Effector memory CD8-positive, alpha-beta T cell (primary cell): ENCODE measurements at regions not wholly inside any gene's neighbourhood (a gene's known extent, or its start where the extent isn't known, plus 50 kb on each side); places are given as distances from the start of the nearest gene placed in this dataset.

Experiments
- ATAC-seq: fragments of 150-1000 bp; cut with Tn5 transposase; replicated peaks from 2 replicates; pipeline ENCODE4 v1.10.0; 2021; ENCODE audit warnings: mild to moderate bottlenecking, moderate library complexity
- DNase-seq, 3 experiments: peaks; one replicate each; pipeline ENCODE4 v3.0.0; 2021
- H3K27ac Mint-ChIP-seq, 2 donors: one replicate each; pipeline ENCODE4 v1.8.0; 2022; ENCODE audit warnings: mild to moderate bottlenecking in 2 of 2, mixed read lengths in 2 of 2, moderate library complexity in 2 of 2
- H3K27me3 Mint-ChIP-seq, 2 donors: one replicate each; pipeline ENCODE4 v1.8.0; 2022; ENCODE audit warnings: mixed read lengths in 2 of 2
- H3K36me3 Mint-ChIP-seq: one replicate; pipeline ENCODE4 v1.8.0; 2022; ENCODE audit warnings: mild to moderate bottlenecking, moderate library complexity, mixed read lengths; ENCODE audit not compliant: insufficient read depth
- H3K4me1 Mint-ChIP-seq, 2 donors: one replicate each; pipeline ENCODE4 v1.8.0; 2022; ENCODE audit warnings: low read depth in 2 of 2, mixed read lengths in 2 of 2
- H3K4me3 Mint-ChIP-seq, 2 donors: one replicate each; pipeline ENCODE4 v1.8.0; 2022; ENCODE audit warnings: mild to moderate bottlenecking in 2 of 2, mixed read lengths in 2 of 2, moderate library complexity in 2 of 2
- H3K9me3 Mint-ChIP-seq, 2 donors: one replicate each; pipeline ENCODE4 v1.8.0; 2022; ENCODE audit warnings: mixed read lengths in 2 of 2

- Mint-ChIP-seq H3K27me3 (peaks cover 0 to 18% of the 10 kb centered on the region in 2 donors), H3K36me3 (peaks cover 2% of the 10 kb centered on the region), H3K4me3 (no peak overlapping the region), H3K27ac (no peak overlapping the region), H3K9me3 (peaks cover 0 to 4% of the 10 kb centered on the region in 2 donors), H3K4me1 (no peaks in the 10 kb centered on the region)
- ATAC-seq (no peak), DNase-seq (no peak)
Measured at GRCh38 chr15:95235033-95235432, 1003.7 kb downstream of the MCTP2 start.

- no peak for DNase-seq
- no peak overlapping the region for H3K4me3 Mint-ChIP-seq
- no peak overlapping the region for H3K27ac Mint-ChIP-seq
- no peaks in the 10 kb centered on the region for H3K4me1 Mint-ChIP-seq
- no peaks in the 10 kb centered on the region for H3K36me3 Mint-ChIP-seq
- peaks cover 0 to 6% of the 10 kb centered on the region in 2 donors for H3K27me3 Mint-ChIP-seq
- no peak for ATAC-seq
- no peaks in the 10 kb centered on the region for H3K9me3 Mint-ChIP-seq
Measured at GRCh38 chr15:95247071-95247984, 1016.0 kb downstream of the MCTP2 start.

- no peaks in the 10 kb centered on the region for H3K9me3 Mint-ChIP-seq
- ATAC-seq, result no peak
- no peak overlapping the region for H3K27ac Mint-ChIP-seq
- H3K4me1 Mint-ChIP-seq, result no peaks in the 10 kb centered on the region
- DNase-seq, result no peak
- H3K36me3 Mint-ChIP-seq, result no peaks in the 10 kb centered on the region
- H3K27me3 Mint-ChIP-seq, result peaks cover 4 to 6% of the 10 kb centered on the region in 2 donors
- no peak overlapping the region for H3K4me3 Mint-ChIP-seq
Measured at GRCh38 chr15:95249524-95249923, 1018.2 kb downstream of the MCTP2 start.

GRCh38 chr15:95252404-95252803, 1021.0 kb downstream of the MCTP2 start:
- Mint-ChIP-seq H3K27me3 (peaks cover 0 to 18% of the 10 kb centered on the region in 2 donors), H3K36me3 (no peaks in the 10 kb centered on the region), H3K4me1 (no peaks in the 10 kb centered on the region), H3K4me3 (no peak overlapping the region), H3K9me3 (no peaks in the 10 kb centered on the region), H3K27ac (no peak overlapping the region)
- ATAC-seq, result no peak
- DNase-seq, result no peak

- Mint-ChIP-seq H3K27ac (no peak overlapping the region), H3K4me3 (no peak overlapping the region), H3K36me3 (no peaks in the 10 kb centered on the region), H3K27me3 (peaks cover 6 to 26% of the 10 kb centered on the region in 2 donors), H3K9me3 (no peaks in the 10 kb centered on the region), H3K4me1 (no peaks in the 10 kb centered on the region)
- no peak for ATAC-seq
- no peak for DNase-seq
Measured at GRCh38 chr15:95254263-95254662, 1022.9 kb downstream of the MCTP2 start.

GRCh38 chr15:95259513-95259912, 1028.2 kb downstream of the MCTP2 start:
- DNase-seq, result peak; percentile 15 to 40 (median 21)
- ATAC-seq, result no peak
- Mint-ChIP-seq H3K4me1 (no peaks in the 10 kb centered on the region), H3K4me3 (no peak overlapping the region), H3K36me3 (no peaks in the 10 kb centered on the region), H3K9me3 (no peaks in the 10 kb centered on the region), H3K27me3 (peaks cover 14 to 33% of the 10 kb centered on the region in 2 donors), H3K27ac (no peak overlapping the region)

- ATAC-seq (no peak), DNase-seq (no peak)
- no peaks in the 10 kb centered on the region for H3K9me3 Mint-ChIP-seq
- no peaks in the 10 kb centered on the region for H3K4me1 Mint-ChIP-seq
- H3K27ac Mint-ChIP-seq, result no peak overlapping the region
- H3K4me3 Mint-ChIP-seq, result no peak overlapping the region
- no peaks in the 10 kb centered on the region for H3K36me3 Mint-ChIP-seq
- H3K27me3 Mint-ChIP-seq, result peaks cover 14 to 29% of the 10 kb centered on the region in 2 donors
Measured at GRCh38 chr15:95259965-95260364, 1028.6 kb downstream of the MCTP2 start.

GRCh38 chr15:95260856-95261255, 1029.5 kb downstream of the MCTP2 start:
- H3K4me3 Mint-ChIP-seq, result no peak overlapping the region
- ATAC-seq (no peak), DNase-seq (no peak)
- no peak overlapping the region for H3K27ac Mint-ChIP-seq
- H3K27me3 Mint-ChIP-seq, result peaks cover 14 to 25% of the 10 kb centered on the region in 2 donors
- H3K4me1 Mint-ChIP-seq, result no peaks in the 10 kb centered on the region
- H3K36me3 Mint-ChIP-seq, result no peaks in the 10 kb centered on the region
- H3K9me3 Mint-ChIP-seq, result no peaks in the 10 kb centered on the region

- Mint-ChIP-seq H3K4me1 (no peaks in the 10 kb centered on the region), H3K4me3 (no peak overlapping the region), H3K36me3 (no peaks in the 10 kb centered on the region), H3K9me3 (no peaks in the 10 kb centered on the region), H3K27ac (no peak overlapping the region), H3K27me3 (peaks cover 14 to 21% of the 10 kb centered on the region in 2 donors)
- DNase-seq (no peak), ATAC-seq (no peak)
Measured at GRCh38 chr15:95261546-95261945, 1030.2 kb downstream of the MCTP2 start.

- DNase-seq (no peak), ATAC-seq (no peak)
- H3K9me3 Mint-ChIP-seq, result no peaks in the 10 kb centered on the region
- no peaks in the 10 kb centered on the region for H3K4me1 Mint-ChIP-seq
- no peaks in the 10 kb centered on the region for H3K36me3 Mint-ChIP-seq
- no peak overlapping the region for H3K27ac Mint-ChIP-seq
- H3K27me3 Mint-ChIP-seq, result peaks cover 14 to 19% of the 10 kb centered on the region in 2 donors
- no peak overlapping the region for H3K4me3 Mint-ChIP-seq
Measured at GRCh38 chr15:95261968-95262367, 1030.6 kb downstream of the MCTP2 start.

GRCh38 chr15:95262866-95263564, 1031.7 kb downstream of the MCTP2 start:
- no peak for DNase-seq

GRCh38 chr15:95263751-95264150, 1032.4 kb downstream of the MCTP2 start:
- ATAC-seq (no peak), DNase-seq (no peak)
- Mint-ChIP-seq H3K36me3 (no peaks in the 10 kb centered on the region), H3K4me3 (no peak overlapping the region), H3K9me3 (no peaks in the 10 kb centered on the region), H3K4me1 (no peaks in the 10 kb centered on the region), H3K27me3 (peaks cover 13 to 21% of the 10 kb centered on the region in 2 donors), H3K27ac (no peak overlapping the region)

More at GRCh38 chr15:95262866-95263564, 1031.7 kb downstream of the MCTP2 start:
- peaks cover 14 to 22% of the 10 kb centered on the region in 2 donors for H3K27me3 Mint-ChIP-seq
- no peak overlapping the region for H3K4me3 Mint-ChIP-seq
- no peak overlapping the region for H3K27ac Mint-ChIP-seq
- no peak for ATAC-seq
- H3K4me1 Mint-ChIP-seq, result no peaks in the 10 kb centered on the region
- no peaks in the 10 kb centered on the region for H3K36me3 Mint-ChIP-seq
- H3K9me3 Mint-ChIP-seq, result no peaks in the 10 kb centered on the region

GRCh38 chr15:95265419-95265997, 1034.1 kb downstream of the MCTP2 start:
- Mint-ChIP-seq H3K27me3 (peaks cover 0 to 12% of the 10 kb centered on the region in 2 donors), H3K9me3 (no peaks in the 10 kb centered on the region), H3K27ac (no peak overlapping the region), H3K36me3 (no peaks in the 10 kb centered on the region), H3K4me3 (no peak overlapping the region), H3K4me1 (no peaks in the 10 kb centered on the region)
- ATAC-seq (no peak), DNase-seq (no peak)
